ENCODE measurements at regions not wholly inside any gene's neighbourhood (a gene's known extent, or its start where the extent isn't known, plus 50 kb on each side); places are given as distances from the start of the nearest gene placed in this dataset.

DNA sequence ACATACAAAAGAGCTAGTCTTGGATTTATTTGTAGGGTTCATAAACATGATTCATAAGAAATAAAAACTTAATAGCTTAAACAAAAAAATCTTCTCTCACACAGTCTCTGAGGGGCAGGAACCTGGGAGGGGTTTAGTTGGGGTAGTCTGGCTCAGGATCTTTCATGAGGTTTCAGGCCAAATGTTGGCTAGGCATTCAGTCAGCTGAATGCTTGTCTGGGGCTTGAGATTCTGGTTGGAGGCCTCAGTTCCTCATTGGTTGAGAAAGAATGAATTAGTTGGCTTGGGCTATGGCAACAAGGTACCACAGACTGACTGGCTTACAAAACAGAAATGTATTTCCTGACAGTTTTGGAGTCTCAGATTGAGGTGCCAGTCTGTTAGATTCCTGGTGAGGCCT lies 74.3 kb downstream of the ANKRD7 start:
- no peak for TF ChIP-seq POLR2A (IDR thresholded peaks at IDR 0.05)
- TF ChIP-seq, protein P1, sequence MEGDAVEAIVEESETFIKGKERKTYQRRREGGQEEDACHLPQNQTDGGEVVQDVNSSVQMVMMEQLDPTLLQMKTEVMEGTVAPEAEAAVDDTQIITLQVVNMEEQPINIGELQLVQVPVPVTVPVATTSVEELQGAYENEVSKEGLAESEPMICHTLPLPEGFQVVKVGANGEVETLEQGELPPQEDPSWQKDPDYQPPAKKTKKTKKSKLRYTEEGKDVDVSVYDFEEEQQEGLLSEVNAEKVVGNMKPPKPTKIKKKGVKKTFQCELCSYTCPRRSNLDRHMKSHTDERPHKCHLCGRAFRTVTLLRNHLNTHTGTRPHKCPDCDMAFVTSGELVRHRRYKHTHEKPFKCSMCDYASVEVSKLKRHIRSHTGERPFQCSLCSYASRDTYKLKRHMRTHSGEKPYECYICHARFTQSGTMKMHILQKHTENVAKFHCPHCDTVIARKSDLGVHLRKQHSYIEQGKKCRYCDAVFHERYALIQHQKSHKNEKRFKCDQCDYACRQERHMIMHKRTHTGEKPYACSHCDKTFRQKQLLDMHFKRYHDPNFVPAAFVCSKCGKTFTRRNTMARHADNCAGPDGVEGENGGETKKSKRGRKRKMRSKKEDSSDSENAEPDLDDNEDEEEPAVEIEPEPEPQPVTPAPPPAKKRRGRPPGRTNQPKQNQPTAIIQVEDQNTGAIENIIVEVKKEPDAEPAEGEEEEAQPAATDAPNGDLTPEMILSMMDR (IDR thresholded peaks at IDR 0.05): no peak
- intact Hi-C loops (cut with DNase I; ENCODE audit: low total_unique reads): no loop called here
- no peak overlapping the region for H3K27ac ChIP-seq
- H3K36me3 ChIP-seq: no peaks in the 10 kb centered on the region
- H3K27me3 ChIP-seq: no peaks in the 10 kb centered on the region
- H3K9me3 ChIP-seq: no peaks in the 10 kb centered on the region
- H3K4me1 ChIP-seq: no peaks in the 10 kb centered on the region
- no peak for DNase-seq
- no peak overlapping the region for H3K4me3 ChIP-seq

DNA sequence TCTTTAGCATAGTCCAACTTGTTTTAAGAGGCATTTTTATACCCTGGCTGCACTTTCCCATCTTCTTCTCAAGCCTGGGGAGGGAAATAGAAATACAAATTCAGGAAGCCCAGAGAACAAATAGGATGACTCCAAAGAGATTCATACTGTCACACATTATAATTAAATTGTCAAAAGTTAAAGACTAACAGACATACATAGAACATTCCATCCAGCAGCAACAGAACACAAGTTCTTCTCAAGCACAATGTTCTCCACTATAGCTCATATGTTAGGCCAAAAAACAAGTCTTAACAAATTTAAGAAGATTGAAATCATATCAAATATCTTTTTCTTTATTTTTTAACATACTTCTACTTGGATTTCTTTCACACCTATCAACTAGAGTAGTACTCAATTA lies 75.7 kb downstream of the ANKRD7 start:
- no peaks in the 10 kb centered on the region for H3K36me3 ChIP-seq
- intact Hi-C loops (cut with DNase I; ENCODE audit: low total_unique reads): no loop called here
- no peaks in the 10 kb centered on the region for H3K27me3 ChIP-seq
- no peak for DNase-seq
- H3K4me1 ChIP-seq: no peaks in the 10 kb centered on the region
- no peak overlapping the region for H3K27ac ChIP-seq
- no peak for TF ChIP-seq POLR2A (IDR thresholded peaks at IDR 0.05)
- TF ChIP-seq, protein P1 (IDR thresholded peaks at IDR 0.05): no peak
- no peak overlapping the region for H3K4me3 ChIP-seq
- H3K9me3 ChIP-seq: no peaks in the 10 kb centered on the region

DNA sequence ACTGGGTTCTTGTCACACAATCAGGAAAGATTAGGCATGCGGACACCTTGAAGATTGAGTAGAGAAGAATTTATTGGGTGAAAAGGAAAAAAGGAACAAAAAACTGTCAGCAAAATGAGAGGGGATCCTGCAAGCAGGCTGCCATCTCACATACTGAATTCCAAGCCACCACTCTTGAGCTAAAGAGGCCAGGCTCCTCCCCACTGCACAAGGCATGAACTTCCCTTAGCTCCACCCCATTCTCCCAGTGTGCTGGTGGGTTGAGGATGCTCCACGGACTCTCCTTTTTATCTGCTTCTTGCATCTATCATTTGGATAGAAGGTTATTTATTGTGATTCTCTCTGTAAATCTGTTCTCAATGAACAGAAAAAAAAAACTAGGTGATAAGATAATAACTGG lies 79.6 kb downstream of the ANKRD7 start:
- H3K27me3 ChIP-seq: no peaks in the 10 kb centered on the region
- H3K4me1 ChIP-seq: no peaks in the 10 kb centered on the region
- no peak overlapping the region for H3K4me3 ChIP-seq
- DNase-seq: no peak
- H3K27ac ChIP-seq: no peak overlapping the region
- H3K36me3 ChIP-seq: no peaks in the 10 kb centered on the region
- intact Hi-C loops (cut with DNase I; ENCODE audit: low total_unique reads): no loop called here
- H3K9me3 ChIP-seq: no peaks in the 10 kb centered on the region
- no peak for TF ChIP-seq POLR2A (IDR thresholded peaks at IDR 0.05)
- TF ChIP-seq, protein P1 (IDR thresholded peaks at IDR 0.05): no peak

DNA sequence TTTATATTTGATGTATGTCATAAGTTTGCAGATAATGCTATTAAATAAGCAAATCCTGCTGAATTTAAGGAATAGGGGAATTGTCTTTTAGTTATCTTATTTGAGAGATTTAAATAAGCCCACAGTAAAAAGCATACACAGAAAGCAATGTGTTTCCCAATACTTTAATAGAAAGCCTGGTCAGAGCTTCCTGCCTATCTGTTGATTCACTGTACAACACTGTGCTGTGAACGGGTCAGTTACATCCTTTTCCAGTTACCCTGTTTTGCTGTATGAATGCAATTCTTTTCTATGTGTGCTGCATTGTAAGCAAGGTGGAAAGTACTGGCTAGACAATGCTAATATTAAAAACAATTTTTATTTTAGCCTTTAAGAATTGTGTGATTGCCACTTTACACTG lies 81.2 kb downstream of the ANKRD7 start:
- intact Hi-C loops (cut with DNase I; ENCODE audit: low total_unique reads): no loop called here
- no peak for TF ChIP-seq POLR2A (IDR thresholded peaks at IDR 0.05)
- TF ChIP-seq, protein P1 (IDR thresholded peaks at IDR 0.05): no peak
- no peak overlapping the region for H3K4me3 ChIP-seq
- DNase-seq: no peak
- no peaks in the 10 kb centered on the region for H3K4me1 ChIP-seq
- no peaks in the 10 kb centered on the region for H3K27me3 ChIP-seq
- no peaks in the 10 kb centered on the region for H3K36me3 ChIP-seq
- no peak overlapping the region for H3K27ac ChIP-seq
- H3K9me3 ChIP-seq: no peaks in the 10 kb centered on the region

DNA sequence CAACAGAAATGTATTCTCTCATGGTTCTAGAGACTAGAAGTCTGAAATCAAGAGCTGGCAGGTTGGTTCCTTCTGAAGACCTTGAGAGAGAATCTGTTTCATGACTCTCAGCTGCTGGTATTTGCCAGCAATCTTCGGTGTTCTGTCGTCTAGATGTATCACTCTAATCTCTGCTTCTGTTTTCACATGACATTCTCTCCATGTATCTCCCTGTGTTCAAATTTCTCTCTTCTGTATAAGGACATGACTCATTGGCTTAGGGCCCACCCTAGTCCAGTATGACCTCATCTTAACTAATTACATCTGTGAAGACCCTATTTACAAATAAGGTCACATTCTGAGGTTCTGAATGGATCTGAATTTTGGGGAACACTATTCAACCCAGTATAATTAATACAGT lies 82.3 kb downstream of the ANKRD7 start:
- H3K27me3 ChIP-seq: no peaks in the 10 kb centered on the region
- H3K4me3 ChIP-seq: no peak overlapping the region
- intact Hi-C loops (cut with DNase I; ENCODE audit: low total_unique reads): no loop called here
- H3K9me3 ChIP-seq: no peaks in the 10 kb centered on the region
- no peak for TF ChIP-seq POLR2A (IDR thresholded peaks at IDR 0.05)
- TF ChIP-seq, protein P1 (IDR thresholded peaks at IDR 0.05): no peak
- DNase-seq: no peak
- H3K36me3 ChIP-seq: no peaks in the 10 kb centered on the region
- no peaks in the 10 kb centered on the region for H3K4me1 ChIP-seq
- H3K27ac ChIP-seq: no peak overlapping the region
